Gastroesophageal sphincter (tissue), 3 donors: ENCODE measurements at regions not wholly inside any gene's neighbourhood (a gene's known extent, or its start where the extent isn't known, plus 50 kb on each side); places are given as distances from the start of the nearest gene placed in this dataset.

Experiments used
- CTCF ChIP-seq, 4 experiments: fragments of 200-600 bp in 2 of 4; fragments of 450-650 bp in 2 of 4; sonication (generic) in 1 of 4; IDR thresholded peaks; one replicate each; pipeline ENCODE4 v1.5.1; 2017 to 2019; ENCODE audit warnings: antibody characterized with exemption in 4 of 4, mild to moderate bottlenecking in 2 of 4, moderate library complexity in 2 of 4
- EP300 ChIP-seq: sonication (generic); formaldehyde crosslinking; IDR thresholded peaks from one replicate; pipeline ENCODE4 v1.6.1; 2017; ENCODE audit warnings: antibody characterized with exemption, mild to moderate bottlenecking
- POLR2A ChIP-seq, 2 donors: fragments of 450-650 bp; IDR thresholded peaks; one replicate each; pipeline ENCODE4 v1.6.1; 2017; ENCODE audit warnings: antibody characterized with exemption in 2 of 2, mild to moderate bottlenecking in 2 of 2, moderate library complexity in 1 of 2
- POLR2AphosphoS5 ChIP-seq: sonication (generic); formaldehyde crosslinking; IDR thresholded peaks from one replicate; pipeline ENCODE4 v1.6.1; 2017; ENCODE audit warnings: antibody characterized with exemption

GRCh38 chr10:78358351-78358750 lies 324.7 kb downstream of the RPS24 start:
- TF ChIP-seq CTCF (IDR thresholded peaks at IDR 0.05) (no peak), POLR2AphosphoS5 (no peak), POLR2A (IDR thresholded peaks at IDR 0.05) (no peak), EP300 (no peak)
